Large intestine (tissue), 3 donors: ENCODE measurements at regions not wholly inside any gene's neighbourhood (a gene's known extent, or its start where the extent isn't known, plus 50 kb on each side); places are given as distances from the start of the nearest gene placed in this dataset.

Source experiments
- DNase-seq, 2 donors: peaks; one replicate each; pipeline versions ENCODE4 v3.0.0 to v3.0.0-alpha.2; 2013
- H3K27ac ChIP-seq: one replicate; pipeline ENCODE4 v1.5.1; 2013; ENCODE audit warnings: low read length
- H3K27me3 ChIP-seq: 2 replicates; pipeline ENCODE4 v1.6.1; 2013; ENCODE audit warnings: low read length; ENCODE audit not compliant: control insufficient read depth, insufficient read depth
- H3K36me3 ChIP-seq: 2 replicates; pipeline ENCODE4 v1.6.1; 2013; ENCODE audit warnings: low read length; ENCODE audit not compliant: control insufficient read depth, insufficient read depth
- H3K4me1 ChIP-seq: one replicate; pipeline ENCODE4 v1.6.1; 2013; ENCODE audit warnings: low read length; ENCODE audit not compliant: control insufficient read depth, insufficient read depth
- H3K4me3 ChIP-seq: one replicate; pipeline ENCODE4 v1.5.1; 2013; ENCODE audit warnings: low read length
- H3K9me3 ChIP-seq: one replicate; pipeline ENCODE4 v1.6.1; 2013; ENCODE audit warnings: mild to moderate bottlenecking, low read depth, low read length, moderate library complexity; ENCODE audit not compliant: control insufficient read depth
- WGBS: methylation state at CpG from one replicate; pipeline ENCODE4 v1.1.5; 2013; ENCODE audit warnings: low lambda C conversion rate; ENCODE audit not compliant: insufficient coverage; 5-methylcytosine and 5-hydroxymethylcytosine counted together

- no peak overlapping the region for H3K27ac ChIP-seq
- no peak overlapping the region for H3K4me3 ChIP-seq
- H3K36me3 ChIP-seq, result no peaks in the 10 kb centered on the region
- WGBS, result 90% methylated on average over 2 of the region's 2 CpGs
- H3K27me3 ChIP-seq, result no peaks in the 10 kb centered on the region
- no peaks in the 10 kb centered on the region for H3K9me3 ChIP-seq
- no peak for DNase-seq
- no peaks in the 10 kb centered on the region for H3K4me1 ChIP-seq
Observed at GRCh38 chr6:78438135-78438534, 429.2 kb upstream of the IRAK1BP1 start.

- no peaks in the 10 kb centered on the region for H3K36me3 ChIP-seq
- WGBS, result no CpG with 5 or more reads among the region's 3 CpGs
- H3K27ac ChIP-seq, result no peak overlapping the region
- no peaks in the 10 kb centered on the region for H3K9me3 ChIP-seq
- no peaks in the 10 kb centered on the region for H3K4me1 ChIP-seq
- DNase-seq, result no peak
- no peaks in the 10 kb centered on the region for H3K27me3 ChIP-seq
- no peak overlapping the region for H3K4me3 ChIP-seq
Observed at GRCh38 chr6:78460711-78461110, 406.6 kb upstream of the IRAK1BP1 start.

- H3K4me3 ChIP-seq, result no peak overlapping the region
- no peaks in the 10 kb centered on the region for H3K36me3 ChIP-seq
- peak in 1 of 2 donors; percentile 3 for DNase-seq
- H3K4me1 ChIP-seq, result no peaks in the 10 kb centered on the region
- 80% methylated on average over 1 of the region's 10 CpGs for WGBS
- H3K27me3 ChIP-seq, result no peaks in the 10 kb centered on the region
- no peak overlapping the region for H3K27ac ChIP-seq
- H3K9me3 ChIP-seq, result no peaks in the 10 kb centered on the region
Observed at GRCh38 chr6:78462728-78463127, 404.6 kb upstream of the IRAK1BP1 start.

GRCh38 chr6:78465059-78465634 lies 402.2 kb upstream of the IRAK1BP1 start:
- H3K36me3 ChIP-seq, result no peaks in the 10 kb centered on the region

GRCh38 chr6:78476561-78476960 lies 390.8 kb upstream of the IRAK1BP1 start:
- Histone ChIP-seq H3K27ac (no peak overlapping the region), H3K36me3 (no peaks in the 10 kb centered on the region), H3K27me3 (no peaks in the 10 kb centered on the region), H3K4me3 (no peak overlapping the region), H3K4me1 (no peaks in the 10 kb centered on the region), H3K9me3 (no peaks in the 10 kb centered on the region)
- DNase-seq, result no peak

More at GRCh38 chr6:78465059-78465634, 402.2 kb upstream of the IRAK1BP1 start:
- no peaks in the 10 kb centered on the region for H3K4me1 ChIP-seq
- WGBS, result no CpG with 5 or more reads among the region's 3 CpGs
- DNase-seq, result no peak
- no peaks in the 10 kb centered on the region for H3K9me3 ChIP-seq
- H3K4me3 ChIP-seq, result no peak overlapping the region
- no peak overlapping the region for H3K27ac ChIP-seq
- no peaks in the 10 kb centered on the region for H3K27me3 ChIP-seq

GRCh38 chr6:78482801-78483552 lies 384.4 kb upstream of the IRAK1BP1 start:
- Histone ChIP-seq H3K9me3 (no peaks in the 10 kb centered on the region), H3K27ac (no peak overlapping the region), H3K36me3 (no peaks in the 10 kb centered on the region), H3K4me3 (no peak overlapping the region), H3K27me3 (no peaks in the 10 kb centered on the region), H3K4me1 (no peaks in the 10 kb centered on the region)
- no peak for DNase-seq
- WGBS, result 100% methylated on average over 1 of the region's 4 CpGs

GRCh38 chr6:78483553-78484197 lies 383.7 kb upstream of the IRAK1BP1 start:
- Histone ChIP-seq H3K36me3 (no peaks in the 10 kb centered on the region), H3K27ac (no peak overlapping the region), H3K27me3 (no peaks in the 10 kb centered on the region), H3K9me3 (no peaks in the 10 kb centered on the region), H3K4me1 (no peaks in the 10 kb centered on the region), H3K4me3 (no peak overlapping the region)
- no peak for DNase-seq
- WGBS, result 100% methylated on average over 1 of the region's 2 CpGs

- H3K4me3 ChIP-seq, result no peak overlapping the region
- 100% methylated on average over 1 of the region's 1 CpG for WGBS
- H3K27me3 ChIP-seq, result no peaks in the 10 kb centered on the region
- H3K36me3 ChIP-seq, result no peaks in the 10 kb centered on the region
- H3K27ac ChIP-seq, result no peak overlapping the region
- H3K9me3 ChIP-seq, result no peaks in the 10 kb centered on the region
- DNase-seq, result no peak
- no peaks in the 10 kb centered on the region for H3K4me1 ChIP-seq
Observed at GRCh38 chr6:78484198-78485064, 382.9 kb upstream of the IRAK1BP1 start.

GRCh38 chr6:78487401-78487800 lies 379.9 kb upstream of the IRAK1BP1 start:
- Histone ChIP-seq H3K9me3 (no peaks in the 10 kb centered on the region), H3K4me1 (no peaks in the 10 kb centered on the region), H3K27ac (no peak overlapping the region), H3K4me3 (no peak overlapping the region), H3K36me3 (no peaks in the 10 kb centered on the region), H3K27me3 (no peaks in the 10 kb centered on the region)
- no peak for DNase-seq
- WGBS, result no CpG with 5 or more reads among the region's 1 CpG

- Histone ChIP-seq H3K9me3 (no peaks in the 10 kb centered on the region), H3K27me3 (no peaks in the 10 kb centered on the region), H3K27ac (no peak overlapping the region), H3K36me3 (no peaks in the 10 kb centered on the region), H3K4me3 (no peak overlapping the region), H3K4me1 (no peaks in the 10 kb centered on the region)
- 100% methylated on average over 1 of the region's 1 CpG for WGBS
- DNase-seq, result no peak
Observed at GRCh38 chr6:78489874-78490273, 377.5 kb upstream of the IRAK1BP1 start.
